Ascending aorta (tissue), 2 donors: ENCODE measurements at regions not wholly inside any gene's neighbourhood (a gene's known extent, or its start where the extent isn't known, plus 50 kb on each side); places are given as distances from the start of the nearest gene placed in this dataset.
"Not testable (repeated sequence)": the region's sequence is repeated elsewhere in the genome, so short reads cannot be mapped to it uniquely, and the experiment has no call there.

Experiments used
- DNase-seq, 2 donors: peaks; one replicate each; pipeline ENCODE4 v3.0.0-alpha.2; 2019; ENCODE audit warnings: low spot score in 2 of 2
- H3K27ac ChIP-seq, 2 donors: fragments of 200-600 bp; sonication (generic); one replicate each; pipeline ENCODE4 v1.5.1; 2016 to 2017; ENCODE audit warnings: mild to moderate bottlenecking in 1 of 2
- H3K27me3 ChIP-seq: fragments of 200-600 bp; sonication (generic); one replicate; pipeline ENCODE4 v1.5.1; 2017
- H3K36me3 ChIP-seq, 2 donors: fragments of 200-600 bp; sonication (generic); one replicate each; pipeline ENCODE4 v1.5.1; 2016
- H3K4me1 ChIP-seq, 2 donors: fragments of 200-600 bp; sonication (generic); one replicate each; pipeline ENCODE4 v1.5.1; 2016 to 2017; ENCODE audit warnings: mild to moderate bottlenecking in 1 of 2
- H3K4me3 ChIP-seq, 2 donors: fragments of 200-600 bp; sonication (generic); one replicate each; pipeline ENCODE4 v1.5.1; 2016 to 2017; ENCODE audit warnings: mild to moderate bottlenecking in 1 of 2
- H3K9me3 ChIP-seq, 2 donors: fragments of 200-600 bp; sonication (generic); one replicate each; pipeline ENCODE4 v1.5.1; 2016
- intact Hi-C: fragments of 100-400 bp; cut with DNase I; formaldehyde crosslinking; loops from one replicate; pipeline ENCODE4 v1.15.1; 2023
- TF ChIP-seq, protein P1 (sequence below), 3 experiments: fragments of 200-600 bp in 2 of 3; fragments of 450-650 bp in 1 of 3; sonication (generic) in 2 of 3; IDR thresholded peaks; one replicate each; pipeline ENCODE4 v1.5.1; 2016 to 2019; ENCODE audit warnings: antibody characterized with exemption in 3 of 3, mild to moderate bottlenecking in 1 of 3, moderate library complexity in 1 of 3

DNA sequence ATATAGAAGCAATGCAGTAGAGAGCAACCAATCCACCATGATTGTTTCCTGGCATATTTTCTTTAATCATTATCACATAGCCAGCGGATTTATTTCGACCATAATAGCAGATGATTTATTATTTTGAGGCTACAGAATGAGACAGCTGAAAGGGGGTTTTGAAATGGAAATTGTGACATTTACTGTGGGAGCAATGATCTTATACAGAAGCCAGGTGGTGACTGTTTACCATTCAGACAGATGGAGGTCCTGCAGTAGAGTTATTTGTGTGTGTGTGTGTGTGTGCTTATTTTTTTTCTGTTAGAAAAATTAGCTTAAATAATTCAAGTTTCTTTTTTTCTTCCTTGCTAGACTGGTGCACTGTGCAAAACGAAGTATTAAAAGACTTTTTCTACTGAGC lies 1784.5 kb downstream of the MRPL39 start:
- no peaks in the 10 kb centered on the region for H3K27me3 ChIP-seq
- H3K36me3 ChIP-seq: no peaks in the 10 kb centered on the region
- no peak for DNase-seq
- H3K4me3 ChIP-seq: no peak overlapping the region
- no peaks in the 10 kb centered on the region for H3K9me3 ChIP-seq
- H3K27ac ChIP-seq: no peak overlapping the region
- H3K4me1 ChIP-seq: no peaks in the 10 kb centered on the region
- intact Hi-C loops: no loop called here
- TF ChIP-seq, protein P1, sequence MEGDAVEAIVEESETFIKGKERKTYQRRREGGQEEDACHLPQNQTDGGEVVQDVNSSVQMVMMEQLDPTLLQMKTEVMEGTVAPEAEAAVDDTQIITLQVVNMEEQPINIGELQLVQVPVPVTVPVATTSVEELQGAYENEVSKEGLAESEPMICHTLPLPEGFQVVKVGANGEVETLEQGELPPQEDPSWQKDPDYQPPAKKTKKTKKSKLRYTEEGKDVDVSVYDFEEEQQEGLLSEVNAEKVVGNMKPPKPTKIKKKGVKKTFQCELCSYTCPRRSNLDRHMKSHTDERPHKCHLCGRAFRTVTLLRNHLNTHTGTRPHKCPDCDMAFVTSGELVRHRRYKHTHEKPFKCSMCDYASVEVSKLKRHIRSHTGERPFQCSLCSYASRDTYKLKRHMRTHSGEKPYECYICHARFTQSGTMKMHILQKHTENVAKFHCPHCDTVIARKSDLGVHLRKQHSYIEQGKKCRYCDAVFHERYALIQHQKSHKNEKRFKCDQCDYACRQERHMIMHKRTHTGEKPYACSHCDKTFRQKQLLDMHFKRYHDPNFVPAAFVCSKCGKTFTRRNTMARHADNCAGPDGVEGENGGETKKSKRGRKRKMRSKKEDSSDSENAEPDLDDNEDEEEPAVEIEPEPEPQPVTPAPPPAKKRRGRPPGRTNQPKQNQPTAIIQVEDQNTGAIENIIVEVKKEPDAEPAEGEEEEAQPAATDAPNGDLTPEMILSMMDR (IDR thresholded peaks at IDR 0.05): no peak

DNA sequence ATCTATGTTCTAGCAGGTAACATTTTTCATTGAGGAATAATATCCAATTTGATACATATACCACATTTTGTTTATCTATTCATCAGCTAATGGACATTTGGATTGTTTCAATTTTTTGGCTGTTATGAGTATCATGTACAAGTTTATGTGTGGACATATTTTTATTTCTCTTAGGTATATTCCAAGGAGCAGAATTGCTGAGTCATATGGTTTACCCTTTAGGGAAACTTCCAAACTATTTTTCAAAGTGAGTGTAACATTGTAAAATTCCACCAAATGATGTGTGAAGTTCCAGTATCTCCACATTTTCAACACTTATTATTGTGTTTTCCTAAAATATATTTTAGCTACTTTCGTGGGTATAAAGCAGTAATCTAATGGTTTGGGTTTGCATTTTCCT lies 1789.9 kb downstream of the MRPL39 start:
- no peaks in the 10 kb centered on the region for H3K36me3 ChIP-seq
- DNase-seq: no peak
- no peaks in the 10 kb centered on the region for H3K27me3 ChIP-seq
- no peak overlapping the region for H3K27ac ChIP-seq
- intact Hi-C loops: no loop called here
- H3K4me1 ChIP-seq: no peaks in the 10 kb centered on the region
- H3K4me3 ChIP-seq: no peak overlapping the region
- TF ChIP-seq, protein P1 (IDR thresholded peaks at IDR 0.05): no peak
- no peaks in the 10 kb centered on the region for H3K9me3 ChIP-seq

DNA sequence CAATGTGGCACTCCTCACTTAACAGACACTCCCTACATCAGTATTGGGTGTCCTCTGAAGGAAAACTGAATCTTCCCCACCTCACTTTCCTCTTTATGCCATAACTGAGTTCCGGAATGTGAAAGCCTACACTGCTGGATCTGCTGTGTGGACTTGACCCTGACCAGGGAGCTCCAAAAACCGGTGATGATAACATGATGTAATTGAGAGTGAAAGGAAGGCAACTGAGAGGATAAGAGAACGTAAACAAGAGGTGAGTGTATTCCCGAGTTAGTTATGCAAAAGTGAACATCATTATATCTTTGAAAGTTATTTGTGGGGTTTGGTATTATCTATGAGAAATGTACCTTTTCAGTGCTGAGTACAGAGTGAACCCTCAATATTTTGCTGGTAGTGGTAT lies 1794.8 kb downstream of the MRPL39 start:
- intact Hi-C loops: no loop called here
- H3K9me3 ChIP-seq: no peaks in the 10 kb centered on the region
- H3K4me3 ChIP-seq: no peak overlapping the region
- H3K4me1 ChIP-seq: no peaks in the 10 kb centered on the region
- H3K27ac ChIP-seq: no peak overlapping the region
- no peaks in the 10 kb centered on the region for H3K27me3 ChIP-seq
- TF ChIP-seq, protein P1 (IDR thresholded peaks at IDR 0.05): no peak
- DNase-seq: no peak
- H3K36me3 ChIP-seq: no peaks in the 10 kb centered on the region

DNA sequence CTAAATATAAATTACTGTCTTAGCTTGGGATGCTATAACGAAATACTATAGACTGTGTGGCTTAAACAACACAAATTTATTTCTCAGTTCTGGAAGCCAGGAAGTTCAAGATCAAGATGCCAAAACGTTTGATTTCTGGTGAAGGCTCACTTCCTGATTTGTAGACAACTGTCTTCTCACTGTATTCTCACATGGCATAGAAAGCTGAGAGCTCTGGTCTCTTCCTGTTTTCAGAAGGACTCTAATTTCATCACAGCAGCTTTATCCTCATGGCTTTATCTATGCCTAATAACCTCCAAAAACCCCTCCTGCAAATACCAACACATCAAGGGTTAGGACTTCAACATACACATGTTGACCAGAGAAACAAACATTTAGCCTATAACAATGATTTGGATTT lies 1795.5 kb downstream of the MRPL39 start:
- H3K9me3 ChIP-seq: no peaks in the 10 kb centered on the region
- no peak overlapping the region for H3K27ac ChIP-seq
- no peaks in the 10 kb centered on the region for H3K4me1 ChIP-seq
- no peaks in the 10 kb centered on the region for H3K27me3 ChIP-seq
- TF ChIP-seq, protein P1 (IDR thresholded peaks at IDR 0.05): no peak
- H3K4me3 ChIP-seq: no peak overlapping the region
- DNase-seq: no peak
- intact Hi-C loops: no loop called here
- H3K36me3 ChIP-seq: no peaks in the 10 kb centered on the region

DNA sequence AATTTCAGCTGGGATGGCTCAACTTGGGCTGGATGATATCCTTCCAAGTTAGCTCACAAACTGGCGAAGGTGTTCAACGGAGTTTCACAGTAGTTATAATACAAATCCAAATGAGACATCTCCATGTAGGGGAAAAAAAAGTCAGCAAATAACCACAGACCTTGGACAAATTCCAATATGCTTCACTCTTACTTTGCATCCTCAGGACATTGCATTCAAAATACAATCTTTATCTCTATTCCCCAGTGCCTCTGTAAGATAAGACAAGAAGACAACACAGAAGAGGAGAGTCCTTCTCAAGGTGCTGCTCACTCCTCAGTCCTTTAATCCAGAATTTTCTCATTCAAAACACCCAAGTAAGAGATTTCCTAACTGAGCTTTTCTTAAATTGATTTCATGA lies 1797.7 kb downstream of the MRPL39 start:
- H3K4me1 ChIP-seq: no peaks in the 10 kb centered on the region
- H3K27ac ChIP-seq: no peak overlapping the region
- TF ChIP-seq, protein P1 (IDR thresholded peaks at IDR 0.05): no peak
- DNase-seq: no peak
- intact Hi-C loops: no loop called here
- H3K27me3 ChIP-seq: no peaks in the 10 kb centered on the region
- H3K9me3 ChIP-seq: no peaks in the 10 kb centered on the region
- H3K36me3 ChIP-seq: no peaks in the 10 kb centered on the region
- H3K4me3 ChIP-seq: no peak overlapping the region

DNA sequence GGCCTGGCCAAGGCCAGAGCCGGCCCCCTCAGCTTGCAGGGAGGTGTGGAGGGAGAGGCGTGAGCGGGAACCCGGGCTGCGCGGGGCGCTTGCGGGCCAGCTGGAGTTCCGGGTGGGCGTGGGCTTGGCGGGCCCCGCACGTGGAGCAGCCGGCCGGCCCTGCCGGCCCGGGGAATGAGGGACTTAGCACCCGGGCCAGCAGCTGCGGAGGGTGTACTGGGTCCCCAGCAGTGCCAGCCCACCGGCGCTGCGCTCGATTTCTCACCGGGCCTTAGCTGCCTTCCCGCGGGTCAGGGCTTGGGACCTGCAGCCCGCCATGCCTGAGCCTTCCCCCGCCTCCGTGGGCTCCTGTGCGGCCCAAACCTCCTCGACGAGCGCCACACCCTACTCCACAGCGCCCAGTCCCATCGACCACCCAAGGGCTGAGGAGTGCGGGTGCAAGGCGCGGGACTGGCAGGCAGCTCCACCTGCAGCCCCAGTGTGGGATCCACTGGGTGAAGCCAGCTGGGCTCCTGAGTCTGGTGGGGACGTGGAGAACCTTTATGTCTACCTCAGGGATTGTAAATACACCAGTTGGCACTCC lies 1800.2 kb downstream of the MRPL39 start:
- intact Hi-C loops, H3K27ac ChIP-seq, H3K27me3 ChIP-seq, H3K36me3 ChIP-seq, H3K4me3 ChIP-seq, H3K9me3 ChIP-seq, H3K4me1 ChIP-seq, DNase-seq: not testable (repeated sequence)
